Activated naive CD8-positive, alpha-beta T cell treated with anti-CD3 and anti-CD28 coated beads, Interleukin-2, amount 50 U/mL, for 16 hours (primary cell): ENCODE measurements at regions not wholly inside any gene's neighbourhood (a gene's known extent, or its start where the extent isn't known, plus 50 kb on each side); places are given as distances from the start of the nearest gene placed in this dataset.
"Not testable (repeated sequence)": the region's sequence is repeated elsewhere in the genome, so short reads cannot be mapped to it uniquely, and the experiment has no call there.

Source experiments
- DNase-seq: peaks from one replicate; pipeline ENCODE4 v3.0.0-alpha.2; 2020; ENCODE audit warnings: low read depth, low spot score

GRCh38 chr6:130557481-130558112, 191.8 kb downstream of the TMEM200A start:
- no peak for DNase-seq

GRCh38 chr6:130558131-130558530, 192.3 kb downstream of the TMEM200A start:
- DNase-seq: no peak

- no peak for DNase-seq
These were observed 193.3 kb downstream of the TMEM200A start for GRCh38 chr6:130559166-130559565.

GRCh38 chr6:130560231-130560630, 194.4 kb downstream of the TMEM200A start:
- DNase-seq: no peak

GRCh38 chr6:130561159-130561558, 195.3 kb downstream of the TMEM200A start:
- not testable (repeated sequence) for DNase-seq

- no peak for DNase-seq
These were observed 199.9 kb downstream of the TMEM200A start for GRCh38 chr6:130565696-130566095.

GRCh38 chr6:130574146-130574545, 208.3 kb downstream of the TMEM200A start:
- no peak for DNase-seq

GRCh38 chr6:130575557-130575956, 209.7 kb downstream of the TMEM200A start:
- DNase-seq: no peak

GRCh38 chr6:130575971-130576370, 210.2 kb downstream of the TMEM200A start:
- DNase-seq: no peak

- no peak for DNase-seq
These were observed 211.5 kb downstream of the TMEM200A start for GRCh38 chr6:130577178-130577919.

- no peak for DNase-seq
These were observed 212.9 kb downstream of the TMEM200A start for GRCh38 chr6:130578713-130579112.

GRCh38 chr6:130583268-130583667, 217.5 kb downstream of the TMEM200A start:
- no peak for DNase-seq

GRCh38 chr6:130585587-130585986, 219.8 kb downstream of the TMEM200A start:
- DNase-seq: no peak

GRCh38 chr6:130587778-130588520, 222.1 kb downstream of the TMEM200A start:
- no peak for DNase-seq

- DNase-seq: no peak
These were observed 227.4 kb downstream of the TMEM200A start for GRCh38 chr6:130593200-130593599.

- no peak for DNase-seq
These were observed 228.1 kb downstream of the TMEM200A start for GRCh38 chr6:130593948-130594347.

- DNase-seq: no peak
These were observed 228.9 kb upstream of the SMLR1 start for GRCh38 chr6:130598021-130598989.

- no peak for DNase-seq
These were observed 226.3 kb upstream of the SMLR1 start for GRCh38 chr6:130600880-130601341.

- DNase-seq: no peak
These were observed 224.9 kb upstream of the SMLR1 start for GRCh38 chr6:130602151-130602770.

GRCh38 chr6:130603391-130603790, 223.8 kb upstream of the SMLR1 start:
- DNase-seq: no peak
